ENCODE measurements at regions not wholly inside any gene's neighbourhood (a gene's known extent, or its start where the extent isn't known, plus 50 kb on each side); places are given as distances from the start of the nearest gene placed in this dataset.

- in situ Hi-C loops (cut with HindIII; ENCODE audit: low sequenced_read_pairs), result no loop called here
These were observed 1145.6 kb downstream of the KCNT2 start for GRCh38 chr1:195462646-195463045.

- in situ Hi-C loops (cut with HindIII; ENCODE audit: low sequenced_read_pairs), result no loop called here
These were observed 1146.1 kb downstream of the KCNT2 start for GRCh38 chr1:195462152-195462551.

GRCh38 chr1:195458365-195458764, 1149.9 kb downstream of the KCNT2 start:
- in situ Hi-C loops (cut with HindIII; ENCODE audit: low sequenced_read_pairs), result no loop called here

- in situ Hi-C loops (cut with HindIII; ENCODE audit: low sequenced_read_pairs), result no loop called here
These were observed 1157.4 kb downstream of the KCNT2 start for GRCh38 chr1:195450794-195451193.

- in situ Hi-C loops (cut with HindIII; ENCODE audit: low sequenced_read_pairs), result no loop called here
These were observed 1168.6 kb downstream of the KCNT2 start for GRCh38 chr1:195439661-195440060.

- in situ Hi-C loops (cut with HindIII; ENCODE audit: low sequenced_read_pairs), result no loop called here
These were observed 1173.6 kb downstream of the KCNT2 start for GRCh38 chr1:195434566-195435203.

- in situ Hi-C loops (cut with HindIII; ENCODE audit: low sequenced_read_pairs), result no loop called here
These were observed 1177.4 kb downstream of the KCNT2 start for GRCh38 chr1:195430826-195431225.

- in situ Hi-C loops (cut with HindIII; ENCODE audit: low sequenced_read_pairs), result no loop called here
These were observed 1179.3 kb downstream of the KCNT2 start for GRCh38 chr1:195428927-195429326.

- in situ Hi-C loops (cut with HindIII; ENCODE audit: low sequenced_read_pairs), result no loop called here
These were observed 1192.7 kb downstream of the KCNT2 start for GRCh38 chr1:195415584-195415983.

GRCh38 chr1:195394567-195394966, 1213.7 kb downstream of the KCNT2 start:
- in situ Hi-C loops (cut with HindIII; ENCODE audit: low sequenced_read_pairs), result no loop called here

GRCh38 chr1:195376190-195376589, 1232.0 kb downstream of the KCNT2 start:
- in situ Hi-C loops (cut with HindIII; ENCODE audit: low sequenced_read_pairs), result no loop called here

GRCh38 chr1:195373856-195374255, 1234.4 kb downstream of the KCNT2 start:
- in situ Hi-C loops (cut with HindIII; ENCODE audit: low sequenced_read_pairs), result no loop called here

GRCh38 chr1:195345149-195345548, 1263.1 kb downstream of the KCNT2 start:
- in situ Hi-C loops (cut with HindIII; ENCODE audit: low sequenced_read_pairs), result no loop called here

- in situ Hi-C loops (cut with HindIII; ENCODE audit: low sequenced_read_pairs), result no loop called here
These were observed 1270.6 kb downstream of the KCNT2 start for GRCh38 chr1:195337646-195338045.

GRCh38 chr1:195336812-195337211, 1271.4 kb downstream of the KCNT2 start:
- in situ Hi-C loops (cut with HindIII; ENCODE audit: low sequenced_read_pairs), result no loop called here

GRCh38 chr1:195335541-195335940, 1272.7 kb downstream of the KCNT2 start:
- in situ Hi-C loops (cut with HindIII; ENCODE audit: low sequenced_read_pairs), result no loop called here

GRCh38 chr1:195332102-195332501, 1276.1 kb downstream of the KCNT2 start:
- in situ Hi-C loops (cut with HindIII; ENCODE audit: low sequenced_read_pairs), result no loop called here

GRCh38 chr1:195328681-195329080, 1279.6 kb downstream of the KCNT2 start:
- in situ Hi-C loops (cut with HindIII; ENCODE audit: low sequenced_read_pairs), result no loop called here

- in situ Hi-C loops (cut with HindIII; ENCODE audit: low sequenced_read_pairs), result no loop called here
These were observed 1280.1 kb downstream of the KCNT2 start for GRCh38 chr1:195328102-195328501.

GRCh38 chr1:195327361-195327760, 1280.9 kb downstream of the KCNT2 start:
- in situ Hi-C loops (cut with HindIII; ENCODE audit: low sequenced_read_pairs), result no loop called here

- in situ Hi-C loops (cut with HindIII; ENCODE audit: low sequenced_read_pairs), result no loop called here
These were observed 1281.9 kb downstream of the KCNT2 start for GRCh38 chr1:195326325-195326724.

GRCh38 chr1:195325181-195325580, 1283.1 kb downstream of the KCNT2 start:
- in situ Hi-C loops (cut with HindIII; ENCODE audit: low sequenced_read_pairs), result no loop called here

GRCh38 chr1:195306281-195306680, 1302.0 kb downstream of the KCNT2 start:
- in situ Hi-C loops (cut with HindIII; ENCODE audit: low sequenced_read_pairs), result no loop called here

All from endothelial cell of hepatic sinusoid (primary cell).